ENCODE measurements at regions not wholly inside any gene's neighbourhood (a gene's known extent, or its start where the extent isn't known, plus 50 kb on each side); places are given as distances from the start of the nearest gene placed in this dataset.

DNA sequence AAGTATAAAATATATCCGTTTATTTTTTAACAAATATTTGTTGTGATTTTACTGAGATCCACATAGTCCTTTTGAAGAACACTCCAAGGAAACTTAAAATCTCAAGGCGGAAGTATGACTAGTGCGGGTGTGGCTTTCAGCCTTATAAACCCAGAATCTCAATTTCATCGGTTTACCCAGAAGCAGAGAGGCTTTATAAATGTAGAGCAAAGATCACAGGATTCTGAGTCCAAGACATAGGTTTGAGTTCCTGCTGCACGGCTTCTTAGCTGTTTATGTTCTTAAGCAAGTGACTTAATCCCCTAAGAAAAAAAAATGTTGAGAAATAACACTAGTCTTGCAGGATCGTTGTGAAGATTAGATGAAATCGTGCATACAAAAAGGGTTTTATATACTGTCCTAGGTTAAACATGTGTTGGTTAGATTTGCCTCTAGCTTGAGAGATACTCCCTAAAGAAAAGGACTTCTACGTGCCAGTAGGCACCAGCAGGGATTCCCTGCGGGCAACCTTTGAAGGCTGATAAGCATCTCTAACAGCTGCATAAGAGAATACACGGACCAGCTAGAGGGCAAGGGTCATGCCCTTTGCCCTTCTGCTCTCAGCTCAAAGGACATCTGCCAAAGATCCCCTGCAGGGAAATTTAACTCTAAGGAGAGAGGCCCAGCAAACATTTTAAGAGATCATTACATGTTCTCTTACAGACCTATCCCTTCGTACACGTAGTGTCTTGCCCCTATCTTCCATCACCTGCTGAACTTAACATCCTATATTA, 130.4 kb upstream of the MIR17HG start:
- TF ChIP-seq, protein P1, sequence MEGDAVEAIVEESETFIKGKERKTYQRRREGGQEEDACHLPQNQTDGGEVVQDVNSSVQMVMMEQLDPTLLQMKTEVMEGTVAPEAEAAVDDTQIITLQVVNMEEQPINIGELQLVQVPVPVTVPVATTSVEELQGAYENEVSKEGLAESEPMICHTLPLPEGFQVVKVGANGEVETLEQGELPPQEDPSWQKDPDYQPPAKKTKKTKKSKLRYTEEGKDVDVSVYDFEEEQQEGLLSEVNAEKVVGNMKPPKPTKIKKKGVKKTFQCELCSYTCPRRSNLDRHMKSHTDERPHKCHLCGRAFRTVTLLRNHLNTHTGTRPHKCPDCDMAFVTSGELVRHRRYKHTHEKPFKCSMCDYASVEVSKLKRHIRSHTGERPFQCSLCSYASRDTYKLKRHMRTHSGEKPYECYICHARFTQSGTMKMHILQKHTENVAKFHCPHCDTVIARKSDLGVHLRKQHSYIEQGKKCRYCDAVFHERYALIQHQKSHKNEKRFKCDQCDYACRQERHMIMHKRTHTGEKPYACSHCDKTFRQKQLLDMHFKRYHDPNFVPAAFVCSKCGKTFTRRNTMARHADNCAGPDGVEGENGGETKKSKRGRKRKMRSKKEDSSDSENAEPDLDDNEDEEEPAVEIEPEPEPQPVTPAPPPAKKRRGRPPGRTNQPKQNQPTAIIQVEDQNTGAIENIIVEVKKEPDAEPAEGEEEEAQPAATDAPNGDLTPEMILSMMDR (conservative IDR thresholded peaks at IDR 0.05; ENCODE audit: low read depth, low read length), result no peak
- no peak overlapping the region for H3K4me3 ChIP-seq (ENCODE audit: low read depth, low read length)
- no peak for DNase-seq (ENCODE audit: low read depth)

DNA sequence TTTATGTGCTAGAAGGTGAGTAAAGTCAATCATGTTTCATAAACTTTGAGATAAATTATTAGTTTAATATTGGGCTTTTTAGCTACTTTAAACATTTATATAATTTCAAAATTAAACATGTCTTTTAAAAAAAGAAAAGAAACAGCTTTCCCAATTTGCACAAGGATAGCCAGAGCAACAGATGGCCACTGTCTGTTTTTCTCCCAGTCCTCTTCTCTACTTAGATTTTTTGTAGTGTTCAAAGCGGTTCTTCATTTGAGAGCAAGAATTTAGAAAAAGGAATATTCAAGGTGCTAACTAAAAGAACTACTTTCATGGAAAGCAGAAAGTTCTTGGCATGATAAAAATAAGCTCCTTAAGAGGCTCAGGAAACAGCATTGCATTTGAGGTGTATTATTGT, 128.3 kb upstream of the MIR17HG start:
- TF ChIP-seq, protein P1 (conservative IDR thresholded peaks at IDR 0.05; ENCODE audit: low read depth, low read length), result no peak
- no peak overlapping the region for H3K4me3 ChIP-seq (ENCODE audit: low read depth, low read length)
- DNase-seq (ENCODE audit: low read depth), result no peak

DNA sequence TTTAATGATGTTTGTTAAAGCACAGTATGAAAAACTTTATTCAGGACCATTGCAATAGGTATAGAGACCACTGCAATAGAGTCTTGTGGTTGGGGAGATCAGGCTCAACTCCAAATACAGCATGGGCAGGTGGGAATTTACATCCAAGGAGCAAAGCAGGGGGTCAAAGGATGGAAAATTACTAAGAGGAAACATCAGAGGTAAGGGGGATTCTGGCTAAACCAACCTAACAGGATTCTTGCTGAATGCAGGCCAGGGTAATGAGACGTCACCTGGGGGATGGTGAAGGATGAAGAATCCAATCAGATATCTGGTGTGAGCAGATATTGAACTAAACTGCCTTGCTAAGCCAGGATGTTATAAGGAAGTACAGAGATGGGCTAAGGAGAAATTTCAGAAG, 126.6 kb upstream of the MIR17HG start:
- H3K4me3 ChIP-seq (ENCODE audit: low read depth, low read length), result no peak overlapping the region
- TF ChIP-seq, protein P1 (conservative IDR thresholded peaks at IDR 0.05; ENCODE audit: low read depth, low read length), result no peak
- DNase-seq (ENCODE audit: low read depth), result no peak

DNA sequence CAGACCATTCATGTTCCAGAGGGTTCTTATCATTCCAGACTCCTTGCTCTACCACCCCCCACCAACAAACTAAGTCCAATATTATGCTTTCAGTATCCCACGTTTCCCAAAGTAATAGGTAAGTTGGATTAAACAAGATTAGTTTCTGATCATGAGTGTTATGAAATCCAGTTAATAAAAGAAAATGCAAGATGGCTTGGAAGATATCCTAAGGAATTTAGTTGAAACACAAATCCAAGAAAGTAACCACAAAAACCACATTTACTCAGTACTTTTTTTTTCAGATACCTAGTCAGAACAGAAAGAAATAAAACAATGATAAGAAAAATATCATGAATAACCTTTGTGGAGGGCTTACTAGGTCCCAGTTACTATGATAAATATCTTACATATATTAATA, 119.4 kb upstream of the MIR17HG start:
- H3K4me3 ChIP-seq (ENCODE audit: low read depth, low read length), result no peak overlapping the region
- DNase-seq (ENCODE audit: low read depth), result no peak
- TF ChIP-seq, protein P1 (conservative IDR thresholded peaks at IDR 0.05; ENCODE audit: low read depth, low read length), result no peak

DNA sequence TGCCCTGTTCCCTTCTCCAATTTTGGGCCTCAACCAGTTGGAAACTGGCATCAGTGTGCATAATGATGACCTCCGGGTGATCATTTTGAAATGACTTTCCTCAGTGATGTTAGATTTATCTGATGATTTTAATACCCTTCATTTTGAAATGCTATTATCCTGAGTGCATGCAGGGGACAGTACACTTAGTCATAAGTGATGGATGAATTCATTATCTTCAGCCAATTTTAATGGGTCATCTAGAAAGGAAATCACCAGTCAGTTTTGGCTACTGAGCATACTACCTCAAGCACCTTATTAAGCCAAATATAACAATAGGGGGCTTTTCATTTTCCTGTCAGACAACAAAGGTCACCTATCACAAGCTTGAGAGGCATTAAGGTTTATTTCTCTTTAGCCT, 118.5 kb upstream of the MIR17HG start:
- H3K4me3 ChIP-seq (ENCODE audit: low read depth, low read length), result no peak overlapping the region
- DNase-seq (ENCODE audit: low read depth), result no peak
- TF ChIP-seq, protein P1 (conservative IDR thresholded peaks at IDR 0.05; ENCODE audit: low read depth, low read length), result no peak

DNA sequence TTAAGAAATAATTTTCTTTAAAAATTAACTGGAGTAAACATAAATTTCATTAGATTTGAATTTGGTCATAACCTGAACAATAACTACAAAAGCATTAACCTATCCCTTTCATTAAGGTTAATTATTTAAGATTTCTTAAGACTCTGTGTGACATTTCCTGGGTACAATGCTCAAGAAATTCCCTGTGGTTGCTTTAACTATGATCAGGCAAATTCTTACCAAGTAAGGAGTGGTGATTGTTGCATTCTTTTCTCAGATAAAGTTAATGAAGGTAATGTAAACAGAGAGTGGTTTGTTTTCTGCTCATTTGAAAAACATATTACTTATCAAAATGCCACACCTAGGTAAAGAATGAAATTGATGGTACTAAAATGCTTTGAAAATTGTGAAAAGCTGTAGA, 114.8 kb upstream of the MIR17HG start:
- TF ChIP-seq, protein P1 (conservative IDR thresholded peaks at IDR 0.05; ENCODE audit: low read depth, low read length), result no peak
- no peak overlapping the region for H3K4me3 ChIP-seq (ENCODE audit: low read depth, low read length)
- peak; percentile 61 for DNase-seq (ENCODE audit: low read depth)

DNA sequence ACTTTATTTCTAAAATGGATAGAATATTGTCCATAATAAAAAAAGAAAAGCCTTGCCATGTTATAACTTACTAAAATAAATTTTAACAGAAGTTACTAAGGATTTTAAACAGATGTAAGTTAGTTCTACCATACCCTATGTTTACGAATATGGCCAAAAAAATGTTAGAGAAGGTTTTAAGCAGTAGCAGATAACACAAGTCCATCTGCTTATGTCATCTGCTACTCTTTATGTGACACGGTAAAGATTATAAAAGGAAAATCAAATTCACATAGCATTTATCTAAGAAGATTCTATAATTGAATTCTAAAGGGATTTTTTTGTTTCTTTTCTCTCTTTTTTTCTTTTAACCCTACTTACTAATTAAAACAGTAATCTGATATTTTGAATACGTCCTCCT, 114.2 kb upstream of the MIR17HG start:
- no peak for DNase-seq (ENCODE audit: low read depth)
- no peak overlapping the region for H3K4me3 ChIP-seq (ENCODE audit: low read depth, low read length)
- TF ChIP-seq, protein P1 (conservative IDR thresholded peaks at IDR 0.05; ENCODE audit: low read depth, low read length), result no peak

All from epithelial cell of proximal tubule (primary cell).